Spleen (tissue), 7 donors: ENCODE measurements at regions not wholly inside any gene's neighbourhood (a gene's known extent, or its start where the extent isn't known, plus 50 kb on each side); places are given as distances from the start of the nearest gene placed in this dataset.

Source experiments
- CTCF ChIP-seq, 11 experiments: fragments of 200-600 bp in 7 of 11; fragments of 450-650 bp in 4 of 11; sonication (generic) in 4 of 11; IDR thresholded peaks in 8 of 11; conservative IDR thresholded peaks in 3 of 11; 1 replicate in 7 of 11; 2 replicates in 4 of 11; pipeline versions ENCODE4 v1.4.0 to v1.8.0; 2016 to 2021; ENCODE audit warnings: antibody characterized with exemption in 11 of 11, inconsistent platforms in 4 of 11, mild to moderate bottlenecking in 1 of 11
- POLR2A ChIP-seq, 3 donors: fragments of 450-650 bp; IDR thresholded peaks; one replicate each; pipeline ENCODE4 v1.5.1; 2017; ENCODE audit warnings: antibody characterized with exemption in 3 of 3, mild to moderate bottlenecking in 1 of 3
- POLR2AphosphoS5 ChIP-seq, 3 donors: sonication (generic); formaldehyde crosslinking; IDR thresholded peaks; one replicate each; pipeline ENCODE4 v1.5.1; 2017; ENCODE audit warnings: antibody characterized with exemption in 3 of 3
- donor health status: DM: no; HTN: no; CAD: no; lungs with moderate emphysema.
- donor health status: DM: no; HTN: no; CAD: no.
- donor health status: DM: no; HTN: no; CAD: no.

DNA sequence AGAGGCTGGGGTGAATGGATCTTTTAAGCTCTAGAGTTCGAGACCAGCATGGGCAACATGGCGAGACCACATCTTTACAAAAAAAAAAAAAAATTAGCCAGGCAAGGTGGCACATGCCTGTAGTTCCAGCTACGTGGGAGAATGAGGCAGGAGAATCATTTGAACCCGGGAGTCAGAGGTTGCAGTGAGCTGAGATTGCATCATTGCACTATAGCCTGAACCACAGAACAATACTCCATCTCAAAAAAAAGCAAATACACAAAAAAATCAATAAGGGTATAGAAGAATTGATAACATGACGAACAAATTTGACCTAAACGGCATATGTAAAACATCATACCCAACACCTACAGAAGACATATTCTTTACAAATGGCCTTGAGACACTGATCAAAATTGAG is 668.4 kb downstream of the MECOM start:
- TF ChIP-seq CTCF (IDR thresholded peaks at IDR 0.05 in 8 of 11, conservative IDR thresholded peaks at IDR 0.05 in 3 of 11) (no peak), POLR2A (IDR thresholded peaks at IDR 0.05) (no peak), POLR2AphosphoS5 (IDR thresholded peaks at IDR 0.05) (no peak)
